Gastroesophageal sphincter (tissue), 3 donors: ENCODE measurements at regions not wholly inside any gene's neighbourhood (a gene's known extent, or its start where the extent isn't known, plus 50 kb on each side); places are given as distances from the start of the nearest gene placed in this dataset.

Experiments used
- POLR2A ChIP-seq, 2 donors: fragments of 450-650 bp; IDR thresholded peaks; one replicate each; pipeline ENCODE4 v1.6.1; 2017; ENCODE audit warnings: antibody characterized with exemption in 2 of 2, mild to moderate bottlenecking in 2 of 2, moderate library complexity in 1 of 2
- TF ChIP-seq, protein P1 (sequence below), 4 experiments: fragments of 200-600 bp in 2 of 4; fragments of 450-650 bp in 2 of 4; sonication (generic) in 1 of 4; IDR thresholded peaks; one replicate each; pipeline ENCODE4 v1.5.1; 2017 to 2019; ENCODE audit warnings: antibody characterized with exemption in 4 of 4, mild to moderate bottlenecking in 2 of 4, moderate library complexity in 2 of 4

DNA sequence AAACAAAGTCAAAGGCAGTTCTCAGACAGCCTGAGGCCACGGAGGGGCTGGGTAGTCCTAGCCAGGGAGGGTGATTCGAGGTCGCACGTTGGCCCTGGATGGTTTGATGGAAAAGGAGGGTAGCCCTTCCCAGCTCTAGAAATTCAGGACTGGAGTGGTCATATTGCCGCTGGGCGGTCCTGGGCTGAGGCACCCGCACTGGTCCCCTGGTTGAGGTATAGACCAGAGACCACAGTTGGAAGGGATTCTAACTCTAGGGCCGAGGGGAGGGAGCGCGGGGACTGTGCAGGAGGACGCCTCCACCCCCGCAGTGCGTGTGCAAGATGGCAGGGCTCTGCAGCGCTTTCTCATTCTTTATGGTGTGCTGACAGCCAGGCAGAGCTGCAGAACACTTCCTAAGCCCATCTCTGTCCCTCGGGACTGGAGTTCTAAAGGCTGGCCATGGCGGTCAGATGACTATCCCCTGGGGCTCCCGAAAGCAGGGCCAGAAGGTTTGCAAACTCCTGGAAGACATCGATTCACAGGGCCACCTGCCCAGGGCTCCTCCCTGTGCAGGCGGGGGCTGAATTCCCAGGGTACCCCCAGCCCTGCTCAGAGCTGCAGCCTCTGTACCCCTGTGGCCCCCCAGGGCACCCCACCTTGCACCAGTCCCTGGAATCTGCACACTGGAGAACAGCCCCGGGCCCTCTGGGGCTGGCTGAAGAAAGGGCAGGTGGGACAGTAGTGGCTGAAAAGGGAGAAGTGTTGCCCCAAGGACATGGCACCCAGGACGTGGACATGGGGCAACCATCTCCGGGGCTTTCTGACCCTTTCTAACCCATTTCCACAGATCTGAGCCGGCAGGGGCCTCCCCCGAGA, 51.0 kb upstream of the ELN start:
- TF ChIP-seq POLR2A (IDR thresholded peaks at IDR 0.05), result no peak
- TF ChIP-seq, protein P1, sequence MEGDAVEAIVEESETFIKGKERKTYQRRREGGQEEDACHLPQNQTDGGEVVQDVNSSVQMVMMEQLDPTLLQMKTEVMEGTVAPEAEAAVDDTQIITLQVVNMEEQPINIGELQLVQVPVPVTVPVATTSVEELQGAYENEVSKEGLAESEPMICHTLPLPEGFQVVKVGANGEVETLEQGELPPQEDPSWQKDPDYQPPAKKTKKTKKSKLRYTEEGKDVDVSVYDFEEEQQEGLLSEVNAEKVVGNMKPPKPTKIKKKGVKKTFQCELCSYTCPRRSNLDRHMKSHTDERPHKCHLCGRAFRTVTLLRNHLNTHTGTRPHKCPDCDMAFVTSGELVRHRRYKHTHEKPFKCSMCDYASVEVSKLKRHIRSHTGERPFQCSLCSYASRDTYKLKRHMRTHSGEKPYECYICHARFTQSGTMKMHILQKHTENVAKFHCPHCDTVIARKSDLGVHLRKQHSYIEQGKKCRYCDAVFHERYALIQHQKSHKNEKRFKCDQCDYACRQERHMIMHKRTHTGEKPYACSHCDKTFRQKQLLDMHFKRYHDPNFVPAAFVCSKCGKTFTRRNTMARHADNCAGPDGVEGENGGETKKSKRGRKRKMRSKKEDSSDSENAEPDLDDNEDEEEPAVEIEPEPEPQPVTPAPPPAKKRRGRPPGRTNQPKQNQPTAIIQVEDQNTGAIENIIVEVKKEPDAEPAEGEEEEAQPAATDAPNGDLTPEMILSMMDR (IDR thresholded peaks at IDR 0.05), result no peak
